Gastroesophageal sphincter (tissue), 4 donors: ENCODE measurements at regions not wholly inside any gene's neighbourhood (a gene's known extent, or its start where the extent isn't known, plus 50 kb on each side); places are given as distances from the start of the nearest gene placed in this dataset.

Experiments used
- ATAC-seq: fragments of 150-250 bp; one replicate; pipeline ENCODE4 v1.9.1; 2016; ENCODE audit warnings: mild to moderate bottlenecking, moderate library complexity
- H3K27ac ChIP-seq, 4 donors: fragments of 200-600 bp; sonication (generic) in 3 of 4; 1 replicate in 3 of 4; 2 replicates in 1 of 4; pipeline ENCODE4 v1.5.1; 2016 to 2019
- H3K27me3 ChIP-seq: fragments of 200-600 bp; sonication (generic); one replicate; pipeline ENCODE4 v1.5.1; 2019
- H3K36me3 ChIP-seq, 2 donors: fragments of 200-600 bp; sonication (generic); one replicate each; pipeline ENCODE4 v1.5.1; 2019; ENCODE audit warnings: control low read depth in 1 of 2
- H3K4me1 ChIP-seq, 3 donors: fragments of 200-600 bp; sonication (generic); 1 replicate in 2 of 3; 2 replicates in 1 of 3; pipeline ENCODE4 v1.5.1; 2016 to 2019; ENCODE audit warnings: control low read depth in 2 of 3
- H3K4me3 ChIP-seq, 2 donors: fragments of 200-600 bp; sonication (generic); one replicate each; pipeline ENCODE4 v1.5.1; 2019; ENCODE audit warnings: mild to moderate bottlenecking in 1 of 2, moderate library complexity in 1 of 2
- H3K9me3 ChIP-seq, 3 donors: fragments of 200-600 bp; sonication (generic); one replicate each; pipeline ENCODE4 v1.5.1; 2017 to 2019; ENCODE audit warnings: control low read depth in 2 of 3
- EP300 ChIP-seq: sonication (generic); formaldehyde crosslinking; IDR thresholded peaks from one replicate; pipeline ENCODE4 v1.6.1; 2017; ENCODE audit warnings: antibody characterized with exemption, mild to moderate bottlenecking
- POLR2A ChIP-seq, 2 donors: fragments of 450-650 bp; IDR thresholded peaks; one replicate each; pipeline ENCODE4 v1.6.1; 2017; ENCODE audit warnings: antibody characterized with exemption in 2 of 2, mild to moderate bottlenecking in 2 of 2, moderate library complexity in 1 of 2
- POLR2AphosphoS5 ChIP-seq: sonication (generic); formaldehyde crosslinking; IDR thresholded peaks from one replicate; pipeline ENCODE4 v1.6.1; 2017; ENCODE audit warnings: antibody characterized with exemption
- WGBS, 2 donors: methylation state at CpG; one replicate each; pipeline ENCODE4 v1.1.5; 2018; ENCODE audit warnings: low coverage in 1 of 2; 5-methylcytosine and 5-hydroxymethylcytosine counted together
- TF ChIP-seq, protein P1 (sequence below), 4 experiments: fragments of 200-600 bp in 2 of 4; fragments of 450-650 bp in 2 of 4; sonication (generic) in 1 of 4; IDR thresholded peaks; one replicate each; pipeline ENCODE4 v1.5.1; 2017 to 2019; ENCODE audit warnings: antibody characterized with exemption in 4 of 4, mild to moderate bottlenecking in 2 of 4, moderate library complexity in 2 of 4

DNA sequence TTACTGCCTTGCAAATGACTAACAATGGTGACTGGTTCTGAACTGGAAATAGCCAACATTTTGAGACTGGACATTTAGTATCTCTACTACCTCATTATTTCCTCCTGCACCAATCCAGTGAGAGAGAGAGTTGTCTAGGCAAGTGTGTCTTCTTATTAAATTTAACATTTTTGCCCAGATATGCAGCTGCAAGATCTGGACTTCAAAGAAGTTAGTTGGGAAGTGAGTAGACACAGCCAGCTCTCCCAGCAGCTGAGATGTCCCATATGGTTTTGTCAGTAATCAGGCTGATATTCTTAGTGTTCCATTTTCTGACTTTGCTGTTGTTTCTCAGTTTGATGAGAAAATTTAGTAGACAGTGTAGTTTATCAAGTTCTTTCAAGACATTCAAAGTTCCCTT is 1778.8 kb upstream of the CDH6 start:
- no peak overlapping the region for H3K27ac ChIP-seq
- H3K4me1 ChIP-seq = no peaks in the 10 kb centered on the region
- no peak for ATAC-seq
- H3K27me3 ChIP-seq = no peaks in the 10 kb centered on the region
- no peaks in the 10 kb centered on the region for H3K9me3 ChIP-seq
- H3K4me3 ChIP-seq = no peak overlapping the region
- TF ChIP-seq POLR2A (IDR thresholded peaks at IDR 0.05) (no peak), POLR2AphosphoS5 (no peak), EP300 (no peak)
- TF ChIP-seq, protein P1, sequence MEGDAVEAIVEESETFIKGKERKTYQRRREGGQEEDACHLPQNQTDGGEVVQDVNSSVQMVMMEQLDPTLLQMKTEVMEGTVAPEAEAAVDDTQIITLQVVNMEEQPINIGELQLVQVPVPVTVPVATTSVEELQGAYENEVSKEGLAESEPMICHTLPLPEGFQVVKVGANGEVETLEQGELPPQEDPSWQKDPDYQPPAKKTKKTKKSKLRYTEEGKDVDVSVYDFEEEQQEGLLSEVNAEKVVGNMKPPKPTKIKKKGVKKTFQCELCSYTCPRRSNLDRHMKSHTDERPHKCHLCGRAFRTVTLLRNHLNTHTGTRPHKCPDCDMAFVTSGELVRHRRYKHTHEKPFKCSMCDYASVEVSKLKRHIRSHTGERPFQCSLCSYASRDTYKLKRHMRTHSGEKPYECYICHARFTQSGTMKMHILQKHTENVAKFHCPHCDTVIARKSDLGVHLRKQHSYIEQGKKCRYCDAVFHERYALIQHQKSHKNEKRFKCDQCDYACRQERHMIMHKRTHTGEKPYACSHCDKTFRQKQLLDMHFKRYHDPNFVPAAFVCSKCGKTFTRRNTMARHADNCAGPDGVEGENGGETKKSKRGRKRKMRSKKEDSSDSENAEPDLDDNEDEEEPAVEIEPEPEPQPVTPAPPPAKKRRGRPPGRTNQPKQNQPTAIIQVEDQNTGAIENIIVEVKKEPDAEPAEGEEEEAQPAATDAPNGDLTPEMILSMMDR (IDR thresholded peaks at IDR 0.05) = no peak
- H3K36me3 ChIP-seq = no peaks in the 10 kb centered on the region

DNA sequence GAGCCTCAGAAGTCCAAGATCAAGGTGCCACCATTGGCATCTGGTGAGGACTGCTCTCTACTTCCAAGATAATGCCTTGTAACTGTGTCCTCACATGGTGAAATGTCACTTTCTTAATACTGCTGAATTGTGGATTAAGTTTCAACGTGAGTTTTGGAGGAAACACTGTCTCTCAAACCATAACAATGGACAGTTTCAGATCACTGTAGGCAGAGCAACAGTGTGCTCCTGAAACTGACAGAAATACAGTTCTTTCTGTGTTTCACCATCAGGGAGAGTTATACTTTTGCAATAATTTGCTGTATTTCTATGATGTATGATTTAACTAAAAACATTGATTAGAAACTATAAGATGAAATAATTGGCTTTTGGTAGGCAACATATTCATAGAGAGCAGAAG is 1780.5 kb upstream of the CDH6 start:
- Histone ChIP-seq H3K4me1 (no peaks in the 10 kb centered on the region), H3K27me3 (no peaks in the 10 kb centered on the region), H3K9me3 (no peaks in the 10 kb centered on the region), H3K36me3 (no peaks in the 10 kb centered on the region), H3K27ac (no peak overlapping the region), H3K4me3 (no peak overlapping the region)
- WGBS, 2 donors = 31 to 40% methylated on average over 1 of the region's 1 CpG
- TF ChIP-seq, protein P1 (IDR thresholded peaks at IDR 0.05) = no peak
- TF ChIP-seq EP300 (no peak), POLR2A (IDR thresholded peaks at IDR 0.05) (no peak), POLR2AphosphoS5 (no peak)
- no peak for ATAC-seq

DNA sequence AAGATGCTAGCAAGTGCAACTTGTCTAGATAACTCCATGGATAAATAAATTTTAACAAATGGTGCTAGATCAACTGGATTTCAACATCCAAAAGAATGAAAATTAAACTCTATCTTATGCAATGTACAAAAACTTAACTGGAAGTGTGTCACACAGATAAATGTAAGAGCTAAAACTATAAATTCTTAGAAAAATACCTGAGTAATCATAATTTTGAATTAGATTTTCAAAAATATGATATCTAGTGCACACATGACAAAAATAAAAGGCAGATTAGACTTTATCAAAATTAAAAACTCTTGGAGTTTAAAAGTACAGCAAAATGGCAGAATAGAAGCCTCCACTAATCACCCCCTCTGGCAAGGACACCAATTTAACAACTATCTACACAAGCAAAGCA is 1791.2 kb upstream of the CDH6 start:
- ATAC-seq = no peak
- no peaks in the 10 kb centered on the region for H3K36me3 ChIP-seq
- H3K4me1 ChIP-seq = no peaks in the 10 kb centered on the region
- no peak overlapping the region for H3K4me3 ChIP-seq
- no peaks in the 10 kb centered on the region for H3K27me3 ChIP-seq
- H3K27ac ChIP-seq = no peak overlapping the region
- TF ChIP-seq, protein P1 (IDR thresholded peaks at IDR 0.05) = no peak
- no peak for TF ChIP-seq EP300
- no peak for TF ChIP-seq POLR2A (IDR thresholded peaks at IDR 0.05)
- TF ChIP-seq POLR2AphosphoS5 = no peak
- peaks cover 0 to 19% (median 0%) of the 10 kb centered on the region in 3 donors for H3K9me3 ChIP-seq

DNA sequence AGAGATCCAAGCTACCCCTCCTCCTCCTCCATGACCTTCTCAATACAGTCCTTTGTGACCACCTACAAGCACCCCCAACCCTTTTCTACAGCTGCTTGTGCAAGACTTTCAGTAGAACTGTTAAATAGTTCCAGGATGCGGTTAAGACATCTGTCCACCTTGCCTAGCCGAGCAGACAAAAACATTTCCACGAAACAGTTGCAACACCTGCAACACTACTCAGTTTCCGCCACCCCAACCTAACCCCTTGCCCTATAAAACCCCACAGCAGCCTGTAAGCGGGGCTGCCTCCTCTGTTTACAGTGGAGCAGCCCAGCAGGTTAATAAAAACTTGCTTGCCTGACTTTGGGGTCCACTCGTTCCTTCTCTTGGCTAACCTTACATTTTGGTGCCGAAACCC is 1803.5 kb upstream of the CDH6 start:
- ATAC-seq = no peak
- H3K27me3 ChIP-seq = no peaks in the 10 kb centered on the region
- no peaks in the 10 kb centered on the region for H3K36me3 ChIP-seq
- 89% methylated on average over 7 of the region's 7 CpGs; no CpG with 5 or more reads in 1 of the 2 donors for whole genome bisulfite sequencing, 2 donors
- H3K4me3 ChIP-seq = no peak overlapping the region
- H3K9me3 ChIP-seq = no peaks in the 10 kb centered on the region
- TF ChIP-seq POLR2A (IDR thresholded peaks at IDR 0.05) = no peak
- no peaks in the 10 kb centered on the region for H3K4me1 ChIP-seq
- H3K27ac ChIP-seq = no peak overlapping the region

DNA sequence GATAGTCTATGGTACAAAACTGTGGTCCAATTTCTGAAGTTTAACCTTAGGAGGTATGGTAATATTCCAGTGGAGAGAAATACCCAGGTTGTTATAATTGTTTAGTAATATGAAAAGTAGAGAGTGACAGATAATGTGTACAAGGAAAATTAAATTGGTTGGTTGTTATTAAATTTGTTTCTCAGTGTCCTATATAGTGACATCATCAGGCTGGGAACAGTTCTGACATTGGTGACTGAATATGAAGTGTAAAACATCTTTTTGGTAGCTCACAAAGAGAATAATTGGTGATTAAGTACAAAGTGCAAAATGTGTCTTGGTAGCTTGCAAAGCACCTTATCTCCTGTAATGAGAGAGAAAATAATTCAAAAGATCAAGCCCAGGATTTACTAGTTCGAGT is 1806.1 kb upstream of the CDH6 start:
- no peaks in the 10 kb centered on the region for H3K4me1 ChIP-seq
- H3K9me3 ChIP-seq = no peaks in the 10 kb centered on the region
- no peaks in the 10 kb centered on the region for H3K36me3 ChIP-seq
- no peak overlapping the region for H3K4me3 ChIP-seq
- TF ChIP-seq, protein P1 (IDR thresholded peaks at IDR 0.05) = no peak
- TF ChIP-seq EP300 = no peak
- TF ChIP-seq POLR2A (IDR thresholded peaks at IDR 0.05) = no peak
- no peak for TF ChIP-seq POLR2AphosphoS5
- H3K27ac ChIP-seq = no peak overlapping the region
- no peaks in the 10 kb centered on the region for H3K27me3 ChIP-seq
- 33 to 56% methylated on average over 1 of the region's 1 CpG for WGBS, 2 donors
- no peak for ATAC-seq

DNA sequence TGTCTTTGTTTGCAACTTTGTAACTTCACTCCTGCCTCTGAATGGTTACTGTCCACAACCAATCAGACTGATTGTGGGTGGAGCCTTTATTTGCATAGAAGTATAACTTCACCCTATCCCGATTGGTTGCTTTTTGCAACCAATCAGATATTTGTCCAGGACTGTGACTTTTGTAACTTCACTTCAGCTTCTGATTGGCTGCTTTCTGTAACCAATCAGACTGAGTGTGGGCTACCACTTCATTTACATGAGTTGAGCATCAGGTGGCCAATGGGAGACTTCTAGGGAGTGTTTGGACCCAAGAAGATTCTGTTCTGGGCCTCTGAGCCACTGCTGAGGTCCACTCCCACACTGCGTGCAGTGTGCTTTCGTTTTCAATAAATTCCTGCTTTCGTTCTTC is 1810.7 kb upstream of the CDH6 start:
- no peaks in the 10 kb centered on the region for H3K36me3 ChIP-seq
- H3K4me3 ChIP-seq = no peak overlapping the region
- TF ChIP-seq, protein P1 (IDR thresholded peaks at IDR 0.05) = no peak
- H3K9me3 ChIP-seq = no peaks in the 10 kb centered on the region
- H3K4me1 ChIP-seq = no peaks in the 10 kb centered on the region
- H3K27ac ChIP-seq = no peak overlapping the region
- 96 to 100% methylated on average over 3 to 4 of the region's 4 CpGs for WGBS, 2 donors
- no peaks in the 10 kb centered on the region for H3K27me3 ChIP-seq
- no peak for ATAC-seq
